Activated CD4-positive, CD25-positive, alpha-beta regulatory T cell (primary cell): ENCODE measurements at regions not wholly inside any gene's neighbourhood (a gene's known extent, or its start where the extent isn't known, plus 50 kb on each side); places are given as distances from the start of the nearest gene placed in this dataset.
"Not testable (repeated sequence)": the region's sequence is repeated elsewhere in the genome, so short reads cannot be mapped to it uniquely, and the experiment has no call there.

Experiments
- DNase-seq, 4 experiments: peaks; one replicate each; lab custom pipeline; 2025; lab: John Stamatoyannopoulos, UW

GRCh38 chr14:87430810-87431209 lies 562.2 kb downstream of the GALC start:
- DNase-seq = no peak

GRCh38 chr14:87430214-87430613 lies 562.8 kb downstream of the GALC start:
- DNase-seq = no peak

GRCh38 chr14:87419925-87420324 lies 573.1 kb downstream of the GALC start:
- no peak for DNase-seq

DNA sequence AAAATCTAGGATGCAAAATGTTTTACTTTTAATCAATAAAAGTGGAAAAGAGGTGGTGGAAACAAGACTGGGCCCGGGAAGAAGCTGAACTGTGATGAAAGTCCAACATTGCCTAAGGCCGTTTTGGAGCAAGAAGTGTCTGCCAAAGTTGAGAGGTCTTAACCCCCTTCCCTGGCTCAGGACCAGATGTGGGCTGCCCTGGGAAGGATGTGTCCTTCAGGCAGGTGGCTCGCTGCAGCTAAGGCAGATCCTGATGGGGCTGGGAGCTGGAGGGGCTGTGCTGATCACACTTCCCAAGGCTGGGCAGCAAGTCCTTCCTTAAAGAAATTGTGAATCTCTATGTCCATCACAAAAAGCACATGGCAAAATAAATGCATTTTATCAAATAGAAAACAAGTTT lies 581.6 kb downstream of the GALC start:
- DNase-seq = no peak

- no peak for DNase-seq
These were observed 583.6 kb downstream of the GALC start for GRCh38 chr14:87409393-87409792.

- no peak for DNase-seq
These were observed 585.6 kb downstream of the GALC start for GRCh38 chr14:87407344-87407743.

DNA sequence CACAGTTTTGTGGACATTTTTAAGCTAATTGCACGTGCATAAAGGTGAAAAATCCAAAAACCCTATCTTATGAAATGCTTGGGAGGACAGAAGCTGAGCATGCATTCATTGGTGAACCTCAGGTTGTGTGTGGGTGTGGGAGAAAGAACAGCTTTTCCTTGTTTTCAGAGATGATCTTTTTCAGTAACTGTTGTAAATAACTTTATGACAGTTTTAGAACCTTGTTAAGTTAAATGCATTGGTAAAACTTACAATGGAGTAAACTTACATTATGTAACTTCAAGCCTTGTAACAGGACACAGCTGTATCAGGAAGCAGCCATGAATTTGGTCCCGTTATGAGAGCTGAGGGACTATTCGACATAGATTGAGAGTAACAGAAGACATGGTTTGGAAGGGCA lies 587.4 kb downstream of the GALC start:
- no peak for DNase-seq

- DNase-seq = no peak
These were observed 595.5 kb downstream of the GALC start for GRCh38 chr14:87397499-87397898.

DNA sequence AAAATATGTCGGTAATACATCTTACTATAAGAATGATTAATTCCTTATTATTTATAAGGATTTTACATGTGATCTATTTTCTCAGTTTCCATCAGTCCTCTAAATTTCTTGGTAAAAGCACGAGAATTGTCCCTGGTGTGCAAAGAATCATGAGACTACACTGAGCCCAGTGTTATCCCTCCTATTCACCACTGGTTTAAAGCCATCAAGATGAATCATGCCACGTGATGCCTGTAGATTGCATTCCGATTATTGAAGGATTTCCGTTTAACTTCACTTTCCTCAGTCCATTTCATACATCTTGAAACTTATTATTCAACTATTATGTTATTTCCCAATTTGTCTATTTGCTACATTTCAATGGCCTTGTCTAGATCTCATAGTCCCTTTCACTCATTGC lies 601.9 kb downstream of the GALC start:
- DNase-seq = no peak

DNA sequence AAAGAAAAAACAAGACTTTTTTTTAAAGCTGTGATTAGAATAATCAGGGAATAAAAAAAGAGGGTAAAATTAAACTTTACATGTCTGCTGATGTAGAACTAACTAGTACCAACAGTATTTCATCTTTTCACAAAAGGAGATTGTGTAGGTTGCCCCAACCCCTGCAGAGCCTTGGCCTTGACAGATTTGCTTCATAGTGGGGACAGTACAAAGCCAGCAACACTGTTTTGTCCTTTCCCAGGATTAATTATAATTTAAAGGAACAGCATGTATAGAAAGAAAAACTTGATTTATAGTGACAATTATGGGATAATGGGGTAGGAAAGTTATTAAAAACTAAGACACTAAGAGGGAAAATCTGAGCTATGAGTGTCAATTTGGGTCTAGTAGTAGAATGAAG lies 604.0 kb downstream of the GALC start:
- DNase-seq = no peak

DNA sequence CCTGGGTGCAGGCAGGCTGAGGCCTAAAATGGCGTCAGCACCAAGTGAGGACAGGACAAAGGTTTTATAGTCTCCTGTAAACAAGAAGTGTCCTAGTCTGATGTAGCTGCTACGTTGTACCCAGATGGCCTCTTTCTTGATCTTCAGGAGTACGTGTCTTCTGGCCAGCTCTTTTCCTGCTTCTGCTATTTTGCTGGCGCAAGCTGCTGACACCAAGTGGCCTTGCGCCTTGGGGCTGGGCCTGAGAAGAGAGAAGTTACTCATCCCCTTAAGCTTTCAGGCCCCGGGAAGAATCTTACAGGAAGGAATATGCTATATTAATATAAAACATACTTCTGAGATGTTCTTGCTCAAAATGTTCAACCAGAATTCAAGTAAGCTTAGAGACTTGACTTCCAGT lies 605.2 kb downstream of the GALC start:
- DNase-seq = no peak

- no peak for DNase-seq
These were observed 606.5 kb downstream of the GALC start for GRCh38 chr14:87386524-87386923.

- DNase-seq = no peak
These were observed 612.9 kb downstream of the GALC start for GRCh38 chr14:87380054-87380453.

- no peak for DNase-seq
These were observed 624.2 kb downstream of the GALC start for GRCh38 chr14:87368751-87369150.

GRCh38 chr14:87360246-87360645 lies 632.7 kb downstream of the GALC start:
- DNase-seq = not testable (repeated sequence)

- no peak for DNase-seq
These were observed 642.0 kb downstream of the GALC start for GRCh38 chr14:87351007-87351406.

DNA sequence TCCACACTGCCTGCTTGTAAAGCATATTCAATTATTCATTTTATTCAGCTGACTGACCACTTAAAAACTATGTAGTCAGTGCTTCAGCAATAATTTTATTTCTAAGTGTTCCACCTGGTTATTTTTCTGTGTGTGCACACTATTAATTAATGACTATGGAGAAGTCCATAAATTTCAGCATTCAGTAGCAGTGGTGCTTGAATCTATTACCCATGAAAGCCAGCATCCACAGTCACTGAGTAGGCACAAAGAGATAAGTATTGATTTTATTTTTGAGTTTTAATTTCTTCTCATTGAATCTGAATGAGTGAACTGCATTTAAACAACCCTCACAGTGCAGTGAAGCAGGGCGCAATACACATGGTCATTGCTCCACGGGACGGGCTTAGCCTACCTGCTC lies 643.1 kb downstream of the GALC start:
- DNase-seq = no peak

- no peak for DNase-seq
These were observed 649.3 kb downstream of the GALC start for GRCh38 chr14:87343652-87344051.

DNA sequence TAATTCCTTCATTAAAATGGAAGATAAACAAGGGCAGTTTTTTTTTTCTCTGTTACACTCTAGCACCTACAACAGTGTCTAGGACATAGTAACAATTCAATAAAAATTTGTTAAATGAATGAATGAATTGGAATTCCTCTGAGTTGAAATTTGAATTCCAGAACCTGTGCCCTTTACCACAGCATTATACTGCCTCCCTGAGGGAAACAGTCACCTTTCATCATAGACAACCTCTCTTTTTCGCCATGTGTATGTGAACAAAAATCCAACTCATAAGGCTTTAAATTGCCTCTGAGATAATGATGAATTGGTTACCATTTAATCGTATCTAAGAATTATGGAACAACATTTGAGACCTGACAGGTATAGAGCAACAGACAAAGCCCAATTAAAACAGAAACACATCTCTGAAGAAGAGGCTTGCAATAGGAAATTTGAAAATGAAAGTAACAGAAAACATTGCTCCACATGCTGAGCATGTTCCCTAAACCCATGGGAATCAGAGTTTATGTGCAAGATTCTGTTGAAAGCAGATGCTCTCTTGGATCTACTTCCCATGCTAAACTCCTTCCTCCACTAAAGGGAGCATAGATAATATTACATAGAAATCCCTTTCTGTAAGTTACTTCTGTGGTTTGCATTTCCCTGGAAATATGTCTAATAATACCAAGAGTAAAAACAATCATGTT lies 657.8 kb downstream of the GALC start:
- no peak for DNase-seq

- no peak for DNase-seq
These were observed 661.0 kb downstream of the GALC start for GRCh38 chr14:87331991-87332390.

DNA sequence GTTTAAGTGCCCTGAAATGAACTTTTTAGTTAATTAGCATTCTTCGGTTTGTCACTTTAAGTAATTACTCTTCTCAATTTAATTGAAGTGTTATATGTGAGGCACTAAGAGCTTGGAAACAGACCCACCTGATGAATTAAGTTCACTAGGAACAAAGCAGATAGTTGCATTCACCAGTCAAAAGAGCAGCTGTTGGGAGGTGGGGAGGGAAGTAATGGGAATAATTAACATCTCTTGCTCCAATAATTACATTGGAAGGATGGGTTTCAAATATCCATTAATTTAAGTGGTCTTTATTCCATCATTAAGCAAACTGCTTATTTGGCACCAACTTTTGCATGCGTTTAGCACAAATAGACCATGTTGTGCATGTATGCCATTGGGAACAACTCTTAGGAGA lies 667.2 kb downstream of the GALC start:
- no peak for DNase-seq

DNA sequence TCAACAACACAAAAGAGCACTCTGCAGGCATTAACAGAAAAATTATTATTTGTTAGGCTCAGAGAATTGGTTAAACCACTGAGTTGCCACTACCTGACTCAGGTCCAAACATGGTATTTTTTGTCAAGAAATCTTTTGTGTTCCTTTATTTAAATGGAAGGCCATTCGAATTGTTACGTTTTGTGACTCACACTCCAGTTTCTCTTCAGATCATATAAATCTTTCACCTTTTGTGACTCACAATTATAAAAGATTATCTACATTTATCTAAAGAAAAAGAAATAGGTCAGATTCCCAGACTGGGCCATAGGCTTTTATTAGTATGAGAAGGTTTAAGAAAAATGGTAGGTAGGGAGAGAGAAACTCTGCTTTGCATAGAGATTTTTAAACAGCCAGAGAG lies 669.8 kb downstream of the GALC start:
- DNase-seq = no peak

DNA sequence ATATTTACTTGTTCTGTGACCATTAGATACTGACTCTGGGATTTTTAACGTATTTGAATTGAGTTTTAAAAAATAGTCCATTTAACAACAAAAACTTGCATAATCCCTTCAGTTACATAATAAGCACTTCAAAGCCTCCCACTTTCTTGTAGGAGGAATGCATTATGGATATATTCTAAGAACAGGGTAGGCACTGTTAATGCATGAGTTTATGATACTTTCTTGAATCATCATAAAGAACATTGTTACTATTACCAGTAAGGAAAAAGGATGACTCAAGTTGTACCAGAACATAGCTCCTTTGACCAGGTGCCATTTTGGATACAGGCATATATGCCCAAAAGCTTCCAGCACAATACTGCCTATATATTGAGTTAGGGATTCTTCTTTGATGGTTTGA lies 671.4 kb downstream of the GALC start:
- DNase-seq = no peak

- DNase-seq = no peak
These were observed 680.1 kb downstream of the GALC start for GRCh38 chr14:87312894-87313205.
